ENCODE measurements at regions not wholly inside any gene's neighbourhood (a gene's known extent, or its start where the extent isn't known, plus 50 kb on each side); places are given as distances from the start of the nearest gene placed in this dataset.

DNA sequence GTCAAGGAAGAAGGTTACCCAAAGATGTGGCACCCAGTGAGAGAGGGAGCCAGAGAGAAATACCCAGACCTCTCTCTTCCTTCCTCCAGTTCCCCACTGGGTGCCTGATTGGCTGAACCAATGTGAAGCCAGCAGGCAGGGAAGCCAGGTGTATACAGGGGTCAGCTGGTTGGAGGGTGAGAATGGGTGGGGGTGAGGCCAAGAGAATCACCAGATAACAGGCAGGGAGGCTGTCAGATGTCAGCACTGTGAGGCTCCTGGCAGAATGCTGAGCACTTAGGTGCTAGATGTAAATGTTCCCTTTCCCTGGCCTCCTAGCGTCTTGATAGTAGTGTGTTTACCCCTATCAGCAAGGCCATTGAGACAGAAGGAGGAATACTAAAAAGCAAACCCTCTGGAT, 104.0 kb upstream of the MGAT5 start:
- Mint-ChIP-seq H3K9me3 (no peaks in the 10 kb centered on the region), H3K36me3 (peaks cover 6 to 7% of the 10 kb centered on the region in 2 donors), H3K27ac (peak overlapping the region in 1 of 2 donors; percentile 13)
- ATAC-seq (no peak), DNase-seq (ENCODE audit: low spot score in 2 of 2) (no peak)

DNA sequence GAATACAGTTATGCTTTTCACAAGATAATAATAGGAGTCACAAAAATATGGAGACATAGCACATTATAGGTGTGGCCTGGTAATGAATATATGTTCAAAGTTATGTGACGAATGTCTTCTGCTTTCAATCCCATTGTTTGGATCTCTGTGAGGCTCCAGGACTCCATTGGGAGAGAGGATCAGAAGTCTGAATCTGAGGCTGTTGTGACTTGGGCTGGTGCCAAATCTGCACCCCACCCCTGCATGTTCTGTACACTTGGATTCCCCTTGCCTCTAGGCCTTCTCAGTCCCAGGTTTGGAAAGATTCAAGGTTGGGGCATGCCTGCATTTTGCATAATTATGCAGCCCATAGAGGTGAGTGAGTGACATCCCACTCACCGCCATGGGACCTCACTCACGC, 103.1 kb upstream of the MGAT5 start:
- H3K9me3 Mint-ChIP-seq: no peaks in the 10 kb centered on the region
- no peak for DNase-seq (ENCODE audit: low spot score in 2 of 2)
- no peak for ATAC-seq
- no peak overlapping the region for H3K27ac Mint-ChIP-seq
- peaks cover 7% of the 10 kb centered on the region in 2 donors for H3K36me3 Mint-ChIP-seq

DNA sequence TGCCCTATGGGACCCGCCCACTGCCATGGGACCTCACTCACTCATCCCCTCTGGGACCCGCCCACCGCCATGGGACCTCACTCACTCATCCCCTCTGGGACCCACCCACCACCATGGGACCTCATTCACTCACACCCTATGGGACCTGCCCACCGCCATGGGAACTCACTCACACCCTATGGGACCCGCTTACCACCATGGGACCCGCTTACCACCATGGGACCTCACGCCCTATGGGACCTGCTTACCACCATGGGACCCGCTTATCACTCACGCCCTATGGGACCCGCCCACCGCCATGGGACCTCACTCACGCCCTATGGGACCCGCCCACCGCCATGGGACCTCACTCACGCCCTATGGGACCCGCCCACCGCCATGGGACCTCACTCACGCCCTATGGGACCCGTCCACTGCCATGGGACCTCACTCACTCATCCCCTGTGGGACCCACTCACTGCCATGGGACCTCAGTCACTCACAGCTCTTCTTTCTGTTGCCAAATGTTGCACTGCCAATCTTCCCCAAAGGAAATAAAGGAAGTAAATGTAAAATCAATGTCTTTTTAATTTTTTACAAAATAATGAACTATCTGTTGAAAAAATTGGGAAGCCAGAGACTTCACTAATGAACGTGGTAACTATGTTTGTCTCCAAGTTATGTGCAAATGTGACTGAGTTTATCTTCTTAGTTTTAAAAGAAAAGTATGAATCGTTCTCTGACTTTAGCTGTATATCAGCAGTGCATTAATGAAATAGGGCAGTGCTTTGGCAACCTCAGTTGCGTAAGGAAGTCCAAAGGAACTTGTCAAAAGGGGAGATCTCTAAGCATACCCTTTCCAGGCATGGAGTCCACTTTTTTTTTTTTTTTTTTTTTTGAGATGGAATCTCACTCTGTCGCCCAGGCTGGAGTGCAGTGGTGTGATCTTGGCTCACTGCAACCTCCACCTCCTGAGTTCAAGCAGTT, 101.5 kb upstream of the MGAT5 start:
- DNase-seq (ENCODE audit: low spot score in 2 of 2) (no peak), ATAC-seq (no peak)
- no peaks in the 10 kb centered on the region for H3K9me3 Mint-ChIP-seq
- peak overlapping the region in 1 of 2 donors; percentile 62 for H3K27ac Mint-ChIP-seq
- peaks cover 11 to 15% of the 10 kb centered on the region in 2 donors for H3K36me3 Mint-ChIP-seq

DNA sequence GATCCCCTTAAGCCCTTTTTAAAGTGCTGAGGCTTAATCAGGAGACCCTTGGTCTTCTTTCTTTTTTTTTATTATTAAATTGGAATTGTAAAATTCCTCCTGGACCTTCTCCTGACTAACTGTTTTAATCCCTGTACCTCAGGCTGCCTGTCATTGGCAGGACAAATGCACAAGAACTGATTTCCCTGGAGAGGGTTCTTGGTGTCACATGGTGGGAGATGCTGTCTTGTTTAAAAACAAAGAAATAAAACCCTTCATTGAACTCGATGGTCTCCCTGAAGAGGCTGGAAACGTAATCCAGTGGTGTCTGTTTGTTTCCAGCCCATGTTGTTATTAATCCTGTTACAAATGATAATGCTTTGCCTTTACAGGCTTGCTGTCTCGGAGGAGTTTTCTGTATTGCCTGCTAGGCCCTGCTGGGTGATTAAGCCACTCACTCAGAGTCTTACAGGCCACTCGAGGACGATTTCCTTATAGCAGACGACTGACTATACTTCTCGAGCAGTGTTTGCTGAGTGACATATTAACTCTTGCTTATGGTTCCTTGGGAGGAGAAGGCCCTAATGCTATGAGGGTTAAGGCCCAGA, 100.5 kb upstream of the MGAT5 start:
- peaks cover 11 to 15% of the 10 kb centered on the region in 2 donors for H3K36me3 Mint-ChIP-seq
- DNase-seq (ENCODE audit: low spot score in 2 of 2) (no peak), ATAC-seq (no peak)
- no peak overlapping the region for H3K27ac Mint-ChIP-seq
- H3K9me3 Mint-ChIP-seq: no peaks in the 10 kb centered on the region

DNA sequence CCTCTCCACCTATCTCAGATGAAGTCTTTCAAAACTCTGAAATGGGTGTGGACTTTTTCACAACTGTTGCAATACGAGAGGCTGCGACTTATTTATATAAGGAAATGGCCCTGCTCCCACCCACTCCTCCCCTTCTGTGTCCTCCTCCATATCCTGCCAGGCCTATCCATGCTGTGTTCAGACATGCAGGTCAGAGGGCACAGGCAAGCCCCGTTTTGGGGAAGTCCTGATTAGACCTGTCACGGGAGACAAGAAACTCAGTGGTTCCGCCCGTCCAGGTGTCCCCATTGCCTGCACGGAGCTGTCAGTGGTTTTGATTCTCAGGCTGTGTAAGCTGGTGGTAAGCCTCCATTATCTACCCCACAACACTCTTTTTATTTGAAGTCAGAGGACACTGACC, 99.6 kb upstream of the MGAT5 start:
- H3K36me3 Mint-ChIP-seq: peaks cover 11 to 15% of the 10 kb centered on the region in 2 donors
- no peaks in the 10 kb centered on the region for H3K9me3 Mint-ChIP-seq
- no peak for ATAC-seq
- no peak overlapping the region for H3K27ac Mint-ChIP-seq
- no peak for DNase-seq (ENCODE audit: low spot score in 2 of 2)

DNA sequence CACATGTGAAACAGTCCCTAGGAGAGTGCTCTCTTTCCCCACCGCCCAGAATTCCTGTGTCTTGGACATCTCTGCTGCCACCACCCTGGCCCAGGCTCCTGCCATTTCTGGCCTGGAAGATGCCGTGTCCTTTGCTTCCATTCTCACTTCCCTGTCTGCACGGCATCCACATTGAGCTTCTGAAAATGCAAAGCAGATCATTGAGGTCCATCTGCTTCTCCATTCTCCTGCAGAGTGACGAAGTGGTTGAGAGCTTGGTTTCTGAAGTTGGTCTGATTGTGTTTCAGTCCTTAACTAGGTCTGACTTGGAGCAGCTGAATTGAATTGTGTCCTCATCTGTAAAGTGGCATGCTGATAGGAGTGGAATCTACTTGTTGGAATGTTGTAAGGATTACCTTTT, 98.7 kb upstream of the MGAT5 start:
- Mint-ChIP-seq H3K36me3 (peaks cover 11 to 15% of the 10 kb centered on the region in 2 donors), H3K27ac (no peak overlapping the region), H3K9me3 (no peaks in the 10 kb centered on the region)
- ATAC-seq (no peak), DNase-seq (ENCODE audit: low spot score in 2 of 2) (no peak)

DNA sequence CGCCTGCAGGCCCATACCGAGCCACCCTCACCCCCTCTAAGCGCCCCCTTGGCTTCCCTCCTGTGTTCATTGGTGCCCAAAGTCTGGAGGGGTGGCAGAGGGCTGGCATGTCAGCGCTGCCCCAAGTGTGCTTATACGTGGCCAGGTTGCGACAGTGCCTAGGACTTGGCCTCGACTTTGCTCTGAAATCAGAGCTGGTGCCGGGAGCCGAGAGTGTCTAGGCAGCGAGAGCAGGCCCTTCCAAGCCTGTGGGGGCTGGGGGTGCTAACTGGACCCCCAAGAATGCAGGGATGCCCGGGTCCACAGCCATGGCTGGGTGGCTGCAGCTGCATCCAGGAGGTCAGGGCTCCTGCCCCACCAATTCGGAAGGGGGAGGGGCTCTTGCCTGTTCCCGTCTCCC, 95.6 kb upstream of the MGAT5 start:
- no peak for DNase-seq (ENCODE audit: low spot score in 2 of 2)
- no peak for ATAC-seq
- Mint-ChIP-seq H3K9me3 (no peaks in the 10 kb centered on the region), H3K36me3 (peaks cover 5 to 8% of the 10 kb centered on the region in 2 donors), H3K27ac (peak overlapping the region in 1 of 2 donors; percentile 59)

DNA sequence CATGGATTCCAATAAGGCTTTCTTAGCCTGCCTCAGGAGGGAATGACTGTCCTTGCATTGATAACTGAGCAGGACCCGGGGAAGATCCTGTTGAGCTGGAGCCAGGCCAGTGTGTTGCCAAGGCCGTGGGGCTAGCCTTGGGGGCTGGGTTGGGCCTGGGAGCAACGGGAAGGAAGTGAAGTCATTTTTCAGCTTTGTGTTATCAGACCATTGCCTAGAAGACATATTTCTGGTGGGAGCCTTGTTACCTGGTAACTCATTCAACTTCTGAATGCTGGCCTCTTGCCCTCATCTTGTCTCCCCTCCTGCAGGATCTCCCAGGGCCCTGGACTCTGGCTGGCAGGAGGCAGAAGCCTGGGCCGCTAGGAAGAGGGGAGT, 92.7 kb upstream of the MGAT5 start:
- DNase-seq (ENCODE audit: low spot score in 2 of 2): no peak
- Mint-ChIP-seq H3K27ac (peak overlapping the region in 1 of 2 donors; percentile 67), H3K9me3 (no peaks in the 10 kb centered on the region), H3K36me3 (peaks cover 4 to 6% of the 10 kb centered on the region in 2 donors)
- ATAC-seq: no peak

DNA sequence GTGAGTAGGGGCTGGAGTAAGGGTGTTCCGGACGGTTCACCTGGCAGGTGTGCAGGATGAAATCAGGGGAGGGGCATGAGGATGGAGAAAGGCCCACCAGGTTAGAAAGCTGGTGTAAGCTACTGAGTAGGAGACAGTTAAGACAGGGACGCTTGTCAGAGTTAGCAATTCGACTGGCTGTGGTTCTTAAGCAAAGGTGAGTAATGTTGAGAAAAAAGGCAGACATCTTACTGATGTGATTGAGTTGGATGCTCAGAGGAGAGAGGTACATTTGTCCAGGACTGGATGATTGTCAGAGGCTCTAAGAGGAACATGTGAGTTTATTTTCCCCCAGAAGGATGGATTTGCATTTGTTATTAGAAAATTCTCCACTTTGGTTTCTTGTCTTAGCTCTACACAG, 90.5 kb upstream of the MGAT5 start:
- ATAC-seq (peak; percentile 36 to 41), DNase-seq (ENCODE audit: low spot score in 2 of 2) (no peak)
- no peaks in the 10 kb centered on the region for H3K9me3 Mint-ChIP-seq
- peaks cover under 1 to 6% of the 10 kb centered on the region in 2 donors for H3K36me3 Mint-ChIP-seq
- H3K27ac Mint-ChIP-seq: no peak overlapping the region

DNA sequence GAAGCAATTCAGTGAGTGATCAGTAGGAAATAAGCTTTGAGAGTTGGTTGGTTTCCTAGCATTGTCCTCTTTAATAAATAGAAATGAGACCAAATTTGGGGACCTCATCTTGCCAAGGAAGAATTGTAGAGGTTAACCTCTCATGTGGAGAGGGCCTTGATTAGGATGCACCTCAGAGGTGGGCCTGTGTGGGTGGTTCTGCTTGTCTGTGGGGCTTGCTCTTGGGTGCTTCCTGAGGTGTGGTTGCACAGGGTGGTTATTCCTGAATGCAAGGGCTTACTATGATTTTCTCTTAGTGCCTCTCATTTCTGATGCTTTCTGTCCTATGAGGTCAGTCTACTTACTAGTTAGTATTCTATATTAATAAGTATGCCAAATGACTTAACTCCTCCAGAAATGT, 89.6 kb upstream of the MGAT5 start:
- Mint-ChIP-seq H3K9me3 (peaks cover 0 to 5% of the 10 kb centered on the region in 2 donors), H3K27ac (no peak overlapping the region), H3K36me3 (peaks cover 6% of the 10 kb centered on the region in 2 donors)
- DNase-seq (ENCODE audit: low spot score in 2 of 2): no peak
- ATAC-seq: no peak

DNA sequence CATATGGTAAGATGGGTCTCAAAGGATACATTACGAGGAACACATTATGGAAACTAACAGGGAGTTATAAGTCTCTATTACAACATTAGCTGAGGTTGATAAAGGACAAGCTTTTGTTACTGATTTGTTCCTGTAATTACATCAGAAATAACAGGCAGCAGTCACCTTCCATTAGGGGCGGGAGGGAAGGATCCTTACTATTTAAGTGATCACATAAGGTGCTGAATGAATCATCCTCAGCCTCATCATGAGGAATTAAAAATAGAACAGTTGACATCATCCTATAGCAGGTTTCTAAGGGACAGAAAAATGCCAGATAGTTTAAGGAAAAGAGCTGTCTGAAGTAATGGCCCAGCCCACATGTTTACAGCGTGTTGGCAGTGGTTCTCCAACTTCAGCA, 86.9 kb upstream of the MGAT5 start:
- peaks cover 6 to 11% of the 10 kb centered on the region in 2 donors for H3K36me3 Mint-ChIP-seq
- ATAC-seq (no peak), DNase-seq (ENCODE audit: low spot score in 2 of 2) (no peak)
- H3K9me3 Mint-ChIP-seq: peaks cover 0 to 5% of the 10 kb centered on the region in 2 donors
- H3K27ac Mint-ChIP-seq: no peak overlapping the region

DNA sequence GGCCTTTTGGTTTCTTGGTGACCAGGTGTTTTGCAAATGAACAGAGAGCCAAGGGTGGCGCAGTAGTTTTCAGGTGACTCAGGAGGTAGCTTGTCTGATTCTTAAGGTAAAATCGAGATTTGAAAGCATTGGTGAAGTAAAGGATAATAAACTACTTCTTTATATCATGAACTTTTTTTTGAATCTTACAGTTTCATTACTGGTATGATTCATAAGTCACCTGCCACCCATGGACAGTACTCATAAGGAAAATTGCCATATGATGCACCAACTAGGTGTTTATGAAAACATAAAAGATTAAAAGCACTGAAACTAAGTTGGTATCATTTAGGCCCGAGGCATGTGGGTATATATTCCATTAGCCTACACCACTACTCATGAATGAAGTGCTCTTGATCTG, 84.1 kb upstream of the MGAT5 start:
- H3K36me3 Mint-ChIP-seq: peaks cover 3 to 11% of the 10 kb centered on the region in 2 donors
- ATAC-seq: peak; percentile 95 to 96
- peaks cover 0 to 5% of the 10 kb centered on the region in 2 donors for H3K9me3 Mint-ChIP-seq
- H3K27ac Mint-ChIP-seq: peak overlapping the region; percentile 7 to 65
- DNase-seq (ENCODE audit: low spot score in 2 of 2): peak in 1 of 2 donors; percentile 20

DNA sequence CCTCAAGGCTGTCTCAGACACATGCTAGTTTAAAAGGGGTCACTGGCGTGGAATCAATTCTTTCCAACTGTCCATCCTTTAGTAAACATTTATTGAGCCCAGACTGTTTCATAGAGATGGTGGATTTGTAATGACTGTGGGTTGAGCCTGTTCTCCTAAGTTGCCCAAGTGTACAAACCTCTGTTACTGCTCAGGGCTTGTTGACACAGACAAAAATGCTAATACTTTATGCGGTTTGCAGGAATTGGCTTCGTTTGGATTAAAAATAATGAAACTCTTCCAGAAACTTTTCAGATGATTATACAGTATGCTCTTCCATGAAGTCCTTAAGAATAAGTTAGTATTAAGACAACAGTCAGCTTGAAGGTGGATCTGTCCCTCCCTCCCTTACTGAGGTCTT, 83.6 kb upstream of the MGAT5 start:
- ATAC-seq: no peak
- H3K36me3 Mint-ChIP-seq: peaks cover 0 to 11% of the 10 kb centered on the region in 2 donors
- H3K27ac Mint-ChIP-seq: peak overlapping the region in 1 of 2 donors; percentile 7

DNA sequence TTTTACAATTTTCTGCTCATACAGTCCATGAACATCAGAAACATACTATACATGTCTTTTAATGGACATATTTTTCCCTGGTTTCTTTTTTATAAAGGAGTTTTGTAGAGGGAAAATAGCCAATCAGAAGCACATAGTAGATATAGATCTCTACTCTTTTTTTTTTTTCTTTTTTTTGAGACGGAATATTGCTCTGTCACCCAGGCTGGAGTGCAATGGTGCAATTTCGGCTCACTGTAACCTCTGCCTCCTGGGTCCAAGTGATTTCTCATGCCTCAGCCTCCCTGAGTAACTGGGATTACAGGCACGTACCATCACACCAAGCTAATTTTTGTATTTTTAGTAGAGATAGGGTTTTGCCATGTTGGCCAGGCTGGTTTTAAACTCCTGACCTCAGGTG, 83.2 kb upstream of the MGAT5 start:
- Mint-ChIP-seq H3K9me3 (peaks cover 0 to 5% of the 10 kb centered on the region in 2 donors), H3K36me3 (peaks cover 0 to 11% of the 10 kb centered on the region in 2 donors), H3K27ac (no peak overlapping the region)
- no peak for DNase-seq (ENCODE audit: low spot score in 2 of 2)
- ATAC-seq: no peak

More for the DNA sequence above, 83.6 kb upstream of the MGAT5 start:
- DNase-seq (ENCODE audit: low spot score in 2 of 2): no peak
- H3K9me3 Mint-ChIP-seq: peaks cover 0 to 5% of the 10 kb centered on the region in 2 donors

DNA sequence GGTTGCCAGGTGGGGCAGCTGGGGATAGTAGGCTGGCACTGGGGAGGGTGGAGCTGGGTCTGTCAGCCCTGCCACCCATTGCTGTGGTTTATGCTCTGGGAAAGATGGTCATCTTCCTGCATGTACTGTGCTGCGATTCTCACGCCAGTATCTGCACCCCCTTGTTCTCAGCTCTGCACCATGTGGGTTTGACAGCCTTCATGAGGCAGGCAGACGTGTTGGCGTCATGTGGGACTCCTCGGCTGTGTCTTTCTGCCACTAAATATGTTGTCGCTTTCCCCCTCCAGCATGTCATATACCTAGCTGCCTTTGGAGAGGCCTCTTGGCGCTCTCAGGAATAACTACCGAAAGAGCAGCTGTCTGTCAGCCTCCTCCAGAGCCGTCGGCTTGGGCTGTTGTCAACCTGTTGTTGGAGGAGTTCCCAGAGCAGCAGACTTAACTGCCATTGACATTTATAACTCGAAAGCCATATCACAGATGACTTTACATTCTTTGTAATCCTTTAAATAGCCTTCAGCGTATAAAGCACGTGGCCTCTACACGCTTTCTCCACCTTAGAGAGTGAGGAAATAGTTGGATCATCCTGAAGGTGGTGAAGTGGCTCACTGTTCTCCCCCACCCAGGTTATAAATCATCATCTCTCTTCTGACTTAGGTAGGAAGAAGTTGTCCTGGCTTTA, 80.4 kb upstream of the MGAT5 start:
- ATAC-seq: no peak
- Mint-ChIP-seq H3K36me3 (peaks cover 0 to 10% of the 10 kb centered on the region in 2 donors), H3K9me3 (peaks cover 0 to 4% of the 10 kb centered on the region in 2 donors), H3K27ac (no peak overlapping the region)
- DNase-seq (ENCODE audit: low spot score in 2 of 2): no peak

DNA sequence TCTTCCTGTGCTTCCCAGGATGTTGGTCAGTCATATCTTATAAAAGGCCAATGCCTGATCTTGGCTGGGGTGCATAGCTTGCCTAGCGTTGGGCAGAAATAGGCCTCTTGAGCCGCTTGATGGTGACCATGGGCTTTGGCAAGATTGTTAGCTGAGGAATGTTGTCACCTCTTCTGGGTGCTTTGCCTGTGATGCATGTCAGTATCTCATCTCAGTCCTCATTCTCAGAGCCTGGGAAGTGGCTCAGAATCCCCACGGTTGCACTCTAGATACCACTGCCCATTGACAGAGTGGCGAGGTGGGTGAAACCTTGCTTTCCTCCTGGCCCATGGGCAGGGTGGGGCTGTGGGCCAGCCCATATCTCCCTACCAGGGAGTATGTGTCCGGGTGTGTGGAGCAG, 79.2 kb upstream of the MGAT5 start:
- no peaks in the 10 kb centered on the region for H3K9me3 Mint-ChIP-seq
- DNase-seq (ENCODE audit: low spot score in 2 of 2): no peak
- no peak for ATAC-seq
- peaks cover 0 to 5% of the 10 kb centered on the region in 2 donors for H3K36me3 Mint-ChIP-seq
- no peak overlapping the region for H3K27ac Mint-ChIP-seq

DNA sequence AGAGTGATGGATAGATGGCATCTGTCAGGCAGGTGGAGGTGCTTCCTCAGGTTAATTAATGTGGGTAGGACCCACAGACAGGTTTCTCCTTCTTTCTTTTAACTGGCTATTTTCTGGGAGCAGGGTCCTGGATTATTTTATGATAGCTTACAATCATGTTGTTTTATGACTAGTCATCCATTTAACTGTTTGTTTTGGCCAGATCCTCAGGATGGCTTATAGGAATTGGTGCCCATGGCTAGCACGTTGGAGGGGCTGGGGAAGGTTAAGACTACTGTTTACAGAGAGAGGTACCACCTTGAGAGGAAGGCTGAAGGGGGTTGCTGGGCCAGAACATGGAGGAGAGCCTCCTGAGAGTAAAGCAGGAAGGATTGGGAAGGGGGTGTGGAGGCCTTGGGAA, 78.0 kb upstream of the MGAT5 start:
- Mint-ChIP-seq H3K9me3 (no peaks in the 10 kb centered on the region), H3K36me3 (peaks cover 0 to 11% of the 10 kb centered on the region in 2 donors), H3K27ac (no peak overlapping the region)
- ATAC-seq (no peak), DNase-seq (ENCODE audit: low spot score in 2 of 2) (no peak)

All from activated naive CD4-positive, alpha-beta T cell treated with anti-CD3 and anti-CD28 coated beads, Interleukin-2, amount 50 U/mL, for 72 hours (primary cell).